ENCODE measurements at regions not wholly inside any gene's neighbourhood (a gene's known extent, or its start where the extent isn't known, plus 50 kb on each side); places are given as distances from the start of the nearest gene placed in this dataset.

- TF ChIP-seq CTCF (IDR thresholded peaks at IDR 0.05), result no peak
- no peak for TF ChIP-seq YY1 (IDR thresholded peaks at IDR 0.05; ENCODE audit: low read depth)
- no peak for TF ChIP-seq NFIC (IDR thresholded peaks at IDR 0.05; ENCODE audit: borderline replicate concordance)
- TF ChIP-seq, protein P1, sequence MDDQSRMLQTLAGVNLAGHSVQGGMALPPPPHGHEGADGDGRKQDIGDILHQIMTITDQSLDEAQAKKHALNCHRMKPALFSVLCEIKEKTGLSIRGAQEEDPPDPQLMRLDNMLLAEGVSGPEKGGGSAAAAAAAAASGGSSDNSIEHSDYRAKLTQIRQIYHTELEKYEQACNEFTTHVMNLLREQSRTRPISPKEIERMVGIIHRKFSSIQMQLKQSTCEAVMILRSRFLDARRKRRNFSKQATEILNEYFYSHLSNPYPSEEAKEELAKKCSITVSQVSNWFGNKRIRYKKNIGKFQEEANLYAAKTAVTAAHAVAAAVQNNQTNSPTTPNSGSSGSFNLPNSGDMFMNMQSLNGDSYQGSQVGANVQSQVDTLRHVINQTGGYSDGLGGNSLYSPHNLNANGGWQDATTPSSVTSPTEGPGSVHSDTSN (IDR thresholded peaks at IDR 0.05), result no peak
- TF ChIP-seq RAD21 (IDR thresholded peaks at IDR 0.05; ENCODE audit: low read length), result no peak
These were observed 223.0 kb upstream of the NUDT12 start for GRCh38 chr5:103785569-103785968.
